CD4-positive, alpha-beta T cell treated with Interleukin-6 at 100 ng/mL for 8 hours (primary cell): ENCODE measurements at regions not wholly inside any gene's neighbourhood (a gene's known extent, or its start where the extent isn't known, plus 50 kb on each side); places are given as distances from the start of the nearest gene placed in this dataset.

ENCODE experiments used
- DNase-seq: peaks from one replicate; pipeline ENCODE4 v3.0.0-alpha.2; 2020; ENCODE audit warnings: mixed read lengths, low spot score

- DNase-seq, result no peak
Observed at GRCh38 chr2:129751409-129751808, 228.1 kb upstream of the RAB6C start.

- no peak for DNase-seq
Observed at GRCh38 chr2:129752176-129752575, 227.3 kb upstream of the RAB6C start.

DNA sequence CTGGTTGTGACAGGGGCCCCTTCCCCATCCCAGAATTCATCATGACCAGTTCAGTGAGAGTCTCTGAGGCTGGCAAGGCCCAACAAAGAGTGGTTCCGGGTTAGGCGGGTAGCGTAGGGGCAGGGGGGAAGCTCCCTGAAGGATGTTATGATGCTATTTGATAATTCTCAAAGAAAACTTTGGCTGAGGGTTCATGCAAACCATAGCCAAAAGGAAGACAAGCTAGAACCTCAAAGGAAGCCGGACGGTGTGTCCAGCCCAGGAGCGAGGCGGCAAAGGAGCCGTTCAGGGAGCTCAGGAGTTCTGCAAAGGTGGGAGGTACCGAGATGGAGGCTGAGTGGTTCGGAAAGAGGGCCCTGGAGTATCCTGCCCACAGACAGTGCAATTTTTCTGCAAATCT lies 226.8 kb upstream of the RAB6C start:
- DNase-seq, result no peak

DNA sequence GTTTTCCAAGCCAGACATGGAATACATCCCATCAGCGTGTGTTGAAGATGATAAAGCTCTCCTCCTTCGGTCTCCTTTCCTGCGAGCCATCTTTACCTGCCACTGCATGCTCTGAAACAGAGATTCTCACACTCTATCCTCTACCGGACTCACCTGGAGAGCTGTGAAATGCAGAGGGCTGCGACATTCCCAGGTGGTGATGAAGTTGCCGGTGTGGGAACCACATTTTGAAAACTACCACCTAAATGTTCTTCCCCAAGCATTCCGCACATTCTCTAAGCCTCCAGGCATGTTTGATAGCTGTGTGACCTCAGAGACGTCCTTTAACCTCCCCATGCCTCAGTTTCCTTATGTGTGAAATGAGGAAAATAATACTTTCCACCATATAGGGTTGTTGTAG lies 226.2 kb upstream of the RAB6C start:
- DNase-seq, result no peak

GRCh38 chr2:129754421-129754820 lies 225.0 kb upstream of the RAB6C start:
- no peak for DNase-seq

- no peak for DNase-seq
Observed at GRCh38 chr2:129754831-129755230, 224.6 kb upstream of the RAB6C start.

- DNase-seq, result no peak
Observed at GRCh38 chr2:129755786-129756185, 223.7 kb upstream of the RAB6C start.

DNA sequence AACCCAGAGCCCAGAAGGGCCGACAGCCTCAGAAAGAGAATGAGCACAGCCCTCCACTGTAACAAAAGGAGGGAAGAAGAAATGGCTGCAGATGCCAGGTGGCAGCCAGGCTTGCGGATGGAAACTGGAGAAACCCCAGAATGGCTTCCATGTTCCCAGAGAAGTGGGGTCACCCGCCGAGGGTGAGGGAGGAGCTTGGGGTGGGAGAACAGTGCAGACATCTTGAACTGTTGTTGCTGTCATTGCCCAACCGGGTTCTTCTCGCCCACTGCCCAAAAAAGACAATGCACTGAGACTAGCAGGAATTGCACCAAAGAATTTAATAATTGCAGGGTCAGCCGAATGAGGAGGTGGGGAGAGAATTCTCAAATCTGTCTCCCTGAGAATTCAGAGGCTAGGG lies 223.2 kb upstream of the RAB6C start:
- DNase-seq, result no peak

GRCh38 chr2:129757366-129757914 lies 222.0 kb upstream of the RAB6C start:
- DNase-seq, result no peak

DNA sequence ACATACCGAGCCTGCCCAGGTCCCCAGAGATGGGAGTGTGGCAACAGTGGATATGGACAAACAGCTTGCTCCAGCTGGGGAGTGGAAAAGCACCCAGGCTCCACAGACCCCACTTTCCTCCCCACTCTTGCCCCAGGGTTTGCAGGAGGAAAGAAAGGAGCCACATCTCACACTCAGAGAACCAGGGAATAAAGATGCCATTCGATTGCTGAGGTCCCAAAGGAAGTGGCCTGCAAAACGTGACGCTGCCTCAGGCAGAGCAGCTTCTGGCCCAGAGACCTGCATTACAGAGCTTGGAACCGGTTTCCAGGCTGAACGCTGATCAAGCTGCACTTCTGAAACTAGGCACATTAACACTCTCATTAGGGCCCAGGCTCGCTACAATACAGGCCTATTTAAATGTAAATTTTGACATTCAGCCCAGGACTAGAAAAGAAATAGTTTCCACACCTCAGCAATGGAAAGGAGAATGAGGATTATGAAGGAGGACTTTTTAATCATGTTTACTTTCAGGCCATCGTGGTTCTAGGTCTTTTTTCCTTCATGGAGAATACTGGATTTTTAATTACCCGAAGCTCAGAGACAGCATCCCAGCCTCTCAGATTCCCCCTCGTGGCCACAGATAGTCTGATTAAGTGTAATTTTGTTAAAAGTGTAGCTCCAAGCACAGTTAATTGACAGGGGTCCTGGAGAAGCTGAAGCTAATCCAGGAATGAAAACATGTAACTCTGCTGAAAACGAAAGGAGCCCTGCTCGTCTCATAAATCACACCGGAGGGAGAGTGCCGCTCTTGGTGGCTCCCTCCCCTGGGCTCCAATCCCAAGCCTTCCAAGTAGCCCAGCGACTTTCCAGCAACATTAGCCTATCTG lies 221.3 kb upstream of the RAB6C start:
- no peak for DNase-seq

DNA sequence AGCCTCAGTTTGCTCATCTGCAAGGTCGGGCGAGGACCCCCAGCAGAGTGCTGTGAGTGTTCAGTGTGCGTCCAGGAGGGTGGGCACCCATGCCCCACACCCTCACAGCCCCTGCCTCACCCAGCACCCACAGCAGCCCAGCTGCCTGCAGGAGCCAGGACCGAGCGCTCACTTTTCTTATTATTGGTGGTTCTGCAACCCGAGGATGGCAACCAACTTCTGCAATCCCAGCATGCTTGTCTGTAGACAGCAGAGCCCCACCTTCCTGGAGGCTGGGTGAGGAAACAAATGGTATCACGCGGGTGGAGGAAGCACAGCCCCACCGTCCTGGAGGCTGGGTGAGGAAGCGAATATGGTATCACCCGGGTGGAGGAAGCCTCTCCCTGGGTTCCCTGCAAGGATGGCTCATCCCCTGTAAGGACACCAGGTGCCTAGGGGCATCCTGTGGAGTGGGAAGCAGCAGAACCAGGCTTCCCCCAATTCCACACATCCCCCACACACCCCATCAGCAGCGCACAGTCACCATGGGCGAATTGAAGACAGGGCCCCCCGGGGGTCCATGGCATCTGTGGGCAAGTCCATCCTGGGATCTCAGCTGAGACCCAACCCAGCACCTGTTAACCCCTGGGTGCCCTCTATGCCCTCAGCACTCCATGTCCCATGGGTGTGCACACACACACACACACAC lies 220.5 kb upstream of the RAB6C start:
- DNase-seq, result no peak

DNA sequence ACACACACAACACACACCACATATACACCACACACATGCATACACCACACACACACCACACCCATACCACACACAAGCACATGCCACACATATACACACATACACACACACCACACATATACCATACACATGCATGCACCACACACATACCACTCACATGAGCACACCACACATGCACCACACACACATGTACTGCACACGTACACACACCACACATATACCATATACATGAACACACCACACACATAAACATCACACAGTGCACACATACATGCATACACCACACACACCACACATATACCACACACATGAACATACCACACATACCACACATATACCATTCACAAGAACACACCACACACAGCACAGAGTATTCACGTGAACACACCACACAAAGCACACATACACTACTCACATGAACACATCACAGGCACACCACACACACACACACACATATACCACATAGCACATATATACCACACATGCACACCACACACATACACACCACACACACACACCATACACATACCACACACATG lies 219.9 kb upstream of the RAB6C start:
- no peak for DNase-seq

DNA sequence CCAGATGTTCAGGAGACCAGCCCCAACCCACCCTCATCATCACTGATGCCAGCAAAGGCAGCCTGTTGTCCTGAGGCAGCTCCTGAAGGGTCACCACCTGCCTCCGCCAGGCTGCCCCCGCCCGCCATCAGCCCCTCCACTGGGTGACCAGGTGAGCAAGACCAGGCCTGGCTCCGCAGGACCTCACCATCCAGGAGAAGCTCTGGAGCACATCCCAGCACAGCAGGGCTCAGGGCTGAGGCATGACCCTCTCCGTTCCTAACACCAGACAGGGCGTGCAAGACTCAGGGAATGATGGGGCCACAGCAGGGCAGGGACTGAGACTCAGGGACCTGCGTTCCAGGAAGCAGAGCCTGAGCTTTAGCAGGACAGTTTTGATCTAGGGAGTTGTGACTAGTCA lies 218.8 kb upstream of the RAB6C start:
- no peak for DNase-seq

GRCh38 chr2:129761569-129762021 lies 217.9 kb upstream of the RAB6C start:
- DNase-seq, result no peak

DNA sequence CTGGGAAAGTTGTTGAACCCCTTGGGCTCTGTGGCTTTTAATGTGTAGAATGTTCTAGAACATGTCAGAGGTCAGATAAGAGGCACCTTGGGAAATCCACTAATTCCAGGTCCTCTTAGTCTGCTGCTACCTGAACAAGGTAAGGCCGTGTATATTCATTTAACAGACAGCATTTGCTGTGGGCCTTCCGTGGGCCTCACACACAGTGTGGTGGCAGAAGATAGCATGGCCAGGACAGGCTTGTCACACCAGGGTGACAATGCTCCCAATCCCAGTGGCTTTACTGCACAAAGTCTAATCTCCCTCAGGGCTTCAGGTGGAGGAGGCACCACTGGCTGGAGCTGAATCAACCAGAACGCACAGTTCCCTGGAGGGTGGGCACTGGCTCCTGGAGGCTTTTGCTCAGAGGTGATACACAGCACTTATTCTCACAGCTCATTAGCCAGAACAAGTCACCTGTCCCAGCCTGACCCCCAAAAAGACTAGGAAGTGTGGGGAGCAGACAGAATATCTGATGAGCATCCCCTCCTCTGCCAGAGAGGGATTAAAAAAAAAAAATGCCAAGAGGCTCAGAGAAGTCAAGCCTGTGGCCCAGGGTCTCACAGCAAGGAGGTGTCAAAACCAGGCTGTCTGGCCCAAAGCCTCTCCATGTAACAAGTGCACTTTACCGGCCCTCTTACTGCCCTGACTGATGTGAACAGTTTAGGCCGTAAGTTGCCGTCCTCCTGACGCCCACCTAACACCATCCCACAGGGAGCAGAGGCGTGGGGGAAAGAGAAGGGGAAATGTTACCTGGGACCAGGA lies 216.9 kb upstream of the RAB6C start:
- no peak for DNase-seq

GRCh38 chr2:129763190-129763846 lies 216.1 kb upstream of the RAB6C start:
- no peak for DNase-seq

DNA sequence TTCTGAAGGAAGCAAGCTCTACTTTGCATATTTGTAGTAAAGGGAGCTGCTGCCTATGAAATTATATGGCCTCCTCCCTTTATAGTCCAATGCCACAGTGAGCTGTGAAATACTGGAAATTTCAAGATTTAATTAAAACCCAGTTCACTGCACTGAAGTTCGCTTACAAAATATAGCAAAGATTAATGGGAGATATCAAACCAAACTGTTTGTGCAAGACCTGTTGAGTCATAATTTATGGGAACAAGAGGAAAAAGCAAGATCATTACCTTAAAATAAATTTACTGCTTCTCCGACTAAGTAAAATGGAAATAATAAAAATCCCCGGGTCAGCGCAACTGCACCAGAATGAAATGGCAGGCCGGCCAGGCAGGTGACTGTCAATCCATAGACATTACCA lies 215.5 kb upstream of the RAB6C start:
- DNase-seq, result no peak

GRCh38 chr2:129764376-129765325 lies 214.8 kb upstream of the RAB6C start:
- DNase-seq, result no peak

GRCh38 chr2:129765326-129765677 lies 214.2 kb upstream of the RAB6C start:
- DNase-seq, result no peak

GRCh38 chr2:129765678-129766351 lies 213.7 kb upstream of the RAB6C start:
- DNase-seq, result no peak
